Duodenal mucosa (tissue), 2 donors: ENCODE measurements at regions not wholly inside any gene's neighbourhood (a gene's known extent, or its start where the extent isn't known, plus 50 kb on each side); places are given as distances from the start of the nearest gene placed in this dataset.

ENCODE experiments used
- H3K27ac ChIP-seq: one replicate; pipeline ENCODE4 v1.7.0; 2013; ENCODE audit warnings: low read depth, low read length
- H3K27me3 ChIP-seq, 2 donors: one replicate each; pipeline ENCODE4 v1.7.0; 2013; ENCODE audit warnings: low read length in 2 of 2, control low read depth in 1 of 2; ENCODE audit not compliant: insufficient read depth in 2 of 2, control insufficient read depth in 1 of 2
- H3K36me3 ChIP-seq, 2 donors: one replicate each; pipeline ENCODE4 v1.7.0; 2013; ENCODE audit warnings: low read length in 2 of 2, control low read depth in 1 of 2; ENCODE audit not compliant: insufficient read depth in 2 of 2, control insufficient read depth in 1 of 2
- H3K4me1 ChIP-seq, 2 donors: one replicate each; pipeline ENCODE4 v1.7.0; 2013; ENCODE audit warnings: low read length in 2 of 2, control low read depth in 1 of 2; ENCODE audit not compliant: insufficient read depth in 2 of 2, control insufficient read depth in 1 of 2
- H3K4me3 ChIP-seq, 2 donors: one replicate each; pipeline ENCODE4 v1.7.0; 2013; ENCODE audit warnings: low read length in 2 of 2, low read depth in 1 of 2
- H3K9ac ChIP-seq, 2 donors: one replicate each; pipeline ENCODE4 v1.7.0; 2013; ENCODE audit warnings: low read length in 2 of 2, low read depth in 1 of 2
- H3K9me3 ChIP-seq, 2 donors: one replicate each; pipeline ENCODE4 v1.7.0; 2013; ENCODE audit warnings: low read length in 2 of 2, control low read depth in 1 of 2; ENCODE audit not compliant: control insufficient read depth in 1 of 2

DNA sequence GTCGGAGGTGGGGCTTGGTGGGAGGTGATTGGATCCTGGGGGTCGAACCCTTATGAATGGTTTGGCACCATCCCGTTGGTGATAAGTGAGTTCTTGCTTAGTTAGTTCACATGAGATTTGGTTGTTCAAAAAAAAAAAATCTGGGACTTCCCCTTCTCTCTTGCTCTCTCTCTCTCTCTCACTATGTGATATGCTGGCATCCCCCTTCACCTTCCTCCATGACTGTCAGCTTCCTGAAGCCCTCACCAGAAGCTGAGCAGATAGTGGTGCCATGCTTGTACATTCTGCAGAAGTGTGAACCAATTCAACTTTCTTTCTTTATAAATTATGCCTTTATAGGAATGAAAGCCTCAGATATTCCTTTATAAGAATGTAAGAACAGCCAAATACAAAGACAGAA lies 269.7 kb upstream of the APCDD1 start:
- H3K27me3 ChIP-seq = no peaks in the 10 kb centered on the region
- H3K36me3 ChIP-seq = no peaks in the 10 kb centered on the region
- peaks cover 0 to 3% of the 10 kb centered on the region in 2 donors for H3K4me1 ChIP-seq
- H3K9me3 ChIP-seq = no peaks in the 10 kb centered on the region
- no peak overlapping the region for H3K9ac ChIP-seq
- no peak overlapping the region for H3K4me3 ChIP-seq
- no peak overlapping the region for H3K27ac ChIP-seq

GRCh38 chr18:10188971-10189810 lies 265.2 kb upstream of the APCDD1 start:
- Histone ChIP-seq H3K27ac (no peak overlapping the region), H3K27me3 (no peaks in the 10 kb centered on the region), H3K4me1 (no peaks in the 10 kb centered on the region), H3K36me3 (no peaks in the 10 kb centered on the region), H3K9me3 (no peaks in the 10 kb centered on the region), H3K4me3 (no peak overlapping the region), H3K9ac (no peak overlapping the region)

- Histone ChIP-seq H3K9me3 (no peaks in the 10 kb centered on the region), H3K9ac (no peak overlapping the region), H3K27me3 (no peaks in the 10 kb centered on the region), H3K27ac (no peak overlapping the region), H3K36me3 (no peaks in the 10 kb centered on the region), H3K4me3 (no peak overlapping the region), H3K4me1 (no peaks in the 10 kb centered on the region)
These were observed 263.9 kb upstream of the APCDD1 start for GRCh38 chr18:10190564-10190963.

DNA sequence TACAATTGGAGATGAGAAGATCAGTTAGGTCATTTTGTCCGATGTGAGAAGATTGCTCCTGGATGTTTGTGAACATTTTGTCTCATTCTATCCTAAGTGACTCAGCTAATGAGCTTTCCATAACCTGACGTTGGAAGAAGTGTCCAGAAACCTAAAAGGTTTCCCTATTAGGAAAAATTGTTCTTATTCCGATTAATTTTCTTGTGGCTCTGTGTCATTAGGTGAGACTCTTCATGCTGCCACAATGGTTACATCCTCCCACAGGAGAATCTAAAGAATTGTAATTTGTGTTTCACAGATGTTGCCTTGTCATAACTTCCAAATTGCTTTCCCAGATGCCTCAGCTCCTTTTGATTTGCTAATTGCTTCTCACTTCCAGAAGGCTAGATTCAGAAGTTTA lies 261.0 kb upstream of the APCDD1 start:
- H3K36me3 ChIP-seq = no peaks in the 10 kb centered on the region
- no peaks in the 10 kb centered on the region for H3K27me3 ChIP-seq
- no peaks in the 10 kb centered on the region for H3K4me1 ChIP-seq
- no peak overlapping the region for H3K9ac ChIP-seq
- H3K27ac ChIP-seq = no peak overlapping the region
- no peaks in the 10 kb centered on the region for H3K9me3 ChIP-seq
- H3K4me3 ChIP-seq = no peak overlapping the region

DNA sequence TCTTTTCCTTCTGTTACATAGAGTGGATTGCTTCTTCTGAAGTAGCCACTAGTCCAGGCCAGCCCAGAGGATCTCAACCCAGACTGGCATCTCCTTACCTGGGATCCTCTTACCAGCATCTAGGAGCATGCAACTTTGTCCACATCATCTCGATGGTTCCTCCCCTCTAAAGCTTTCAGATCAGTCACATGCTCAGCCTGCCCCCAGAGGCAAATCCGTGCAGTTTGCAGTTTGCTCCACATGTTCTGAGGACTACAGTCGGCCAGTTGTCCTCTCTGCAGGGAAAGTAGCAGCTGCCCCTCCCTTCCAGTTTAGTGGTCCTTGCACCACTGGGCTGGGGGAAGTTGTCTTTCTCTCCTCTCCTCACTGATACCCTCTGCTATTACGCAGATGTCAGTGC lies 259.8 kb upstream of the APCDD1 start:
- Histone ChIP-seq H3K4me3 (no peak overlapping the region), H3K4me1 (no peaks in the 10 kb centered on the region), H3K9ac (no peak overlapping the region), H3K27me3 (no peaks in the 10 kb centered on the region), H3K36me3 (no peaks in the 10 kb centered on the region), H3K9me3 (no peaks in the 10 kb centered on the region), H3K27ac (no peak overlapping the region)

- no peaks in the 10 kb centered on the region for H3K27me3 ChIP-seq
- no peak overlapping the region for H3K27ac ChIP-seq
- no peaks in the 10 kb centered on the region for H3K4me1 ChIP-seq
- H3K4me3 ChIP-seq = no peak overlapping the region
- H3K9ac ChIP-seq = no peak overlapping the region
- no peaks in the 10 kb centered on the region for H3K9me3 ChIP-seq
- H3K36me3 ChIP-seq = no peaks in the 10 kb centered on the region
These were observed 258.9 kb upstream of the APCDD1 start for GRCh38 chr18:10195529-10195928.

DNA sequence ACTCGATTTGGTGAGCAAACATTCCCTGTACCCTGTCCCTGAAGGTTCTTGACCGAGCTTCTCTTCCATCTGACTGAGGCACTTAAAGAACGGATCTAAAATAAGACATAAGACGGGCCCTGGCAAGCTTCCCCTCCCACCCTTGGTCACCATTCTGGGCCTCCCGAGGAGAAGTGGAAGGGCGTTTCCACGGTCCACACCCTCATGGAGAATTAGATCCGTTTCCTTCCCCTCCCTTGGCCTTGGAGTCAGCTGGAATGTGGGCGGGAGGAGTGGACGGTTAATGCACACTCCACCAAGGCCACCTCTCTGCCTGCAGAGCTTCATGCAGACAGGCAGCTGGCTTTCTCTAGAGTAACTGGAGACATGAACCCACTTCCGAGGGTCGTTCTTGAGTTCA lies 257.3 kb upstream of the APCDD1 start:
- no peaks in the 10 kb centered on the region for H3K4me1 ChIP-seq
- no peak overlapping the region for H3K27ac ChIP-seq
- no peak overlapping the region for H3K4me3 ChIP-seq
- no peaks in the 10 kb centered on the region for H3K27me3 ChIP-seq
- H3K9me3 ChIP-seq = no peaks in the 10 kb centered on the region
- no peak overlapping the region for H3K9ac ChIP-seq
- no peaks in the 10 kb centered on the region for H3K36me3 ChIP-seq

- no peaks in the 10 kb centered on the region for H3K27me3 ChIP-seq
- no peak overlapping the region for H3K4me3 ChIP-seq
- H3K4me1 ChIP-seq = no peaks in the 10 kb centered on the region
- no peaks in the 10 kb centered on the region for H3K36me3 ChIP-seq
- H3K27ac ChIP-seq = no peak overlapping the region
- H3K9ac ChIP-seq = no peak overlapping the region
- no peaks in the 10 kb centered on the region for H3K9me3 ChIP-seq
These were observed 253.2 kb upstream of the APCDD1 start for GRCh38 chr18:10201226-10201625.

DNA sequence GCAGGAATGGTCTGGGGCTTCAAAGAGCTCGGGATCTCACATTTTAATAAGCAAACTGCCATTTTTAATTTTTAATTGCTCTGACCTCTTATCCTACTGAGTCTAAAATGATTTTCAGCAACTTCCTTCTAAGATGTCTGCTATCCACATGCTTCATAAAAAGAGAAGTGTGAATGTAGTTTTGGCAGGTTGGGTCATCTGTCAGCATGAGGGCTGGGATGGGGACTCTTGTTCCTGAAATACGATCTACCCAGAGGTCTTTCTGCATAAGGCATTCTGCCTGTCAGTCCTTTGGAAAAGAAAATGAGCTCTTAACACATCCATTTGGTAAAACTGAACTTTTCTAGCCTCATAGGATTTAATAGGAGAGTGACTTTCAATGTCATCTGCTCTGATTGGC lies 252.8 kb upstream of the APCDD1 start:
- Histone ChIP-seq H3K27me3 (no peaks in the 10 kb centered on the region), H3K9me3 (no peaks in the 10 kb centered on the region), H3K4me1 (no peaks in the 10 kb centered on the region), H3K27ac (no peak overlapping the region), H3K9ac (no peak overlapping the region), H3K4me3 (no peak overlapping the region), H3K36me3 (no peaks in the 10 kb centered on the region)

DNA sequence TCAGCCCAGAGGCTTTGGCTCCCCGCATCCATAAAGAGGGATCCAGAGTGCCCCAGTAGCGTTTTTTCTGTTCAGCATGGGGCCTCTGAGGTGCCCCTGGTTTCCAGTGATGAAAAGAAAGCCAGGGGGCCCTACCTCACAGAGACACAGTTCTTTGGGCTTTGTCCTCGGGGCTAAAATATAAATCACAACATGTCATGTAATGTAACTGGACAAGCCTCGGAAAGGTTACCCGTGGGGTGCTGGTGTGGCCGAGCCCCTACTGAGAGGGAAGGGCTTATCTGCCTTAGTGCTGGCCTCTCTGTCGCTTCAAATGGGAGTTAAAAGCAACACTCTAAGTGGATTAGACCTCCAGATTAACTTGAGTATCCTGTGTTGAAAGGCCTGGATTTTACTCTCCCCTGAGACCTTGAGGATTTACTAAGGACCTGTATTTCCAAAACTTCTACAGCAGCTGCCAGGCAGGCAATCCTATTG lies 251.6 kb upstream of the APCDD1 start:
- Histone ChIP-seq H3K27me3 (no peaks in the 10 kb centered on the region), H3K36me3 (no peaks in the 10 kb centered on the region), H3K4me3 (no peak overlapping the region), H3K9ac (no peak overlapping the region), H3K4me1 (no peaks in the 10 kb centered on the region), H3K27ac (no peak overlapping the region), H3K9me3 (no peaks in the 10 kb centered on the region)
